ENCODE measurements at regions not wholly inside any gene's neighbourhood (a gene's known extent, or its start where the extent isn't known, plus 50 kb on each side); places are given as distances from the start of the nearest gene placed in this dataset.
"Not testable (repeated sequence)": the region's sequence is repeated elsewhere in the genome, so short reads cannot be mapped to it uniquely, and the experiment has no call there.

- DNase-seq, result peak in 1 of 2 donors; percentile 2
Observed at GRCh38 chr21:10270211-10270610, 251.2 kb upstream of the TPTE start.

DNA sequence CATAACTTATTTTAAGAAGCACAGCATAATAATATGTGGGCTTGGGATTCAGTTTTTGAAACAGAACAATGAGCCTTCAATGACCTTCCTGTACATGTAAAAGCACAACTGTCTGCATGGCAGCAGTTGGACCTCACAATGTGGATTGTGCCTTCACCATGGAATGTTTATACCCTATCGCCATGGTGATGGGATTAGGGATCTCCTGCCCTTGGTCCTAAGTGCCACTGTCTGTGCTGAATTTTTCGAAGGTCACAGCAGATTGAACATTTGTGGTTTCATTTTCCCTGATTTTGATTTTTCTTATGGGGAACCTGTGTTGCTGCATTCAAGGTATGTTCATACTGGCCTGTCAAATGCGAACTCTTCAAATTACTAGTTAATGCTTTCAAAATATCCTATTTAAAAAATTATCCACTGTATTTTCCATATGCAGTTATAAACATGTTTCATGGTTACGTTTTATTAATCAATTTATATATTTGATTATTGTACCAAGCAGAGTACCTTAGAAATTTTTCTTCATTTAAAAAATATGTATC lies 249.6 kb upstream of the TPTE start:
- DNase-seq, result not testable (repeated sequence)

DNA sequence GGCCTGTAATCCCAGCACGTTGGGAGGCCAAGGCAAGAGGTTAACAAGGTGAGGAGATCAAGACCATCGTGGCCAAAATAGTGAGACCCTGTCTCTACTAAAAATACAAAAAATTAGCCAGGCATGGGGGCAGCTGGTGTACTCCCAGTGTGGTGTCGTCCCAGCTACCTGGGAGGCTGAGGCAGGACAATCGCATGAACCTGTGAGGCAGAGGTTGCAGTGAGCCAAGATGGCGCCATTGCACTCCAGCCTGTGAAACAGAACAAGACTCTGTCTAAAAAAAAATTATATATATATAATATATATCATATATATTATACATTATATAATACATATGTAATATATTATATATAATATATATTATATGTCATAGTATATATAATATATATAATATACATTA lies 249.2 kb upstream of the TPTE start:
- DNase-seq, result no peak

DNA sequence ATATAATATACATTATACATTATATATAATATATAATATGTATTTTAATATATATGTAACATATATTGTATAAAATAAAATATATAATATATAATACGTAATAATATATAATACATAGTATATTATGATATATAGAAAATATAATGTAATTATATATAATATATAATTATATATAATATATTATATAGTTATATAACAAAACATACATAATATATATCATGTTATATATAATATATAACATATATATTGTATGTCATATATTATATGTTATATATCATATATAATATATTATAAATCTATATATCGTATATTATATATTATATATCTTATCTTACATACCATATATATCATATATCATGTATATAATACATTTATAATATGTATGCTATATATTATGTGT lies 248.2 kb upstream of the TPTE start:
- DNase-seq, result no peak

DNA sequence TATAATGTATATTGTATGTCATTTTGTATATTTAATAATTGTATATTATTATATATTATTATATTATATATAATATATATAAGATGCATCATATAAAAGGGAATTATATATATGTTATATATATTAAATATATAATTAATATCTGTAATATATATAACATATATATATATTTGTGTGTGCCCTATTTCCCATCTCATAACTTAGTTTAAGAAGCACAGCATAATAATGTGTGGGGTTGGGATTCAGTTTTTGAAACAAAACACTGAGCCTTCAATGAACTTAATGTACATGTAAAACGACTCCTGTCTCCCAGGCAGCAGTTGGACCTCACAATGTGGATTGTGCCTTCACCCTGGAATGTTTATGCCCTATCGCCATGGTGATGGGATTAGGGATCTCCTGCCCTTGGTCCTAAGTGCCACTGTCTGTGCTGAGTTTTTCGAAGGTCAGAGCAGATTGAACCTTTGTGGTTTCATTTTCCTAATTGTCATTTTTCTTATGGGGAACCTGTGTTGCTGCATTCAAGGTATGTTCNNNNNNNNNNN lies 247.5 kb upstream of the TPTE start:
- peak in 1 of 2 donors; percentile 0 for DNase-seq
